Muscle layer of duodenum (tissue), 2 donors: ENCODE measurements at regions not wholly inside any gene's neighbourhood (a gene's known extent, or its start where the extent isn't known, plus 50 kb on each side); places are given as distances from the start of the nearest gene placed in this dataset.
"Not testable (repeated sequence)": the region's sequence is repeated elsewhere in the genome, so short reads cannot be mapped to it uniquely, and the experiment has no call there.

Source experiments
- H3K27ac ChIP-seq: one replicate; pipeline ENCODE4 v1.7.0; 2013; ENCODE audit warnings: mild to moderate bottlenecking, low read length
- H3K27me3 ChIP-seq: one replicate; pipeline ENCODE4 v1.7.0; 2013; ENCODE audit warnings: low read depth, mild to moderate bottlenecking, control low read depth, low read length
- H3K36me3 ChIP-seq, 2 donors: one replicate each; pipeline ENCODE4 v1.7.0; 2013; ENCODE audit warnings: low read length in 2 of 2, control low read depth in 1 of 2, mild to moderate bottlenecking in 1 of 2; ENCODE audit not compliant: insufficient read depth in 2 of 2, control insufficient read depth in 1 of 2
- H3K4me1 ChIP-seq, 2 donors: one replicate each; pipeline ENCODE4 v1.7.0; 2013; ENCODE audit warnings: low read length in 2 of 2, mild to moderate bottlenecking in 2 of 2, control low read depth in 1 of 2, moderate library complexity in 1 of 2; ENCODE audit not compliant: insufficient read depth in 2 of 2, control insufficient read depth in 1 of 2
- H3K4me3 ChIP-seq, 2 donors: one replicate each; pipeline ENCODE4 v1.7.0; 2013; ENCODE audit warnings: low read length in 2 of 2, low read depth in 1 of 2, mild to moderate bottlenecking in 1 of 2
- H3K9me3 ChIP-seq, 2 donors: one replicate each; pipeline ENCODE4 v1.7.0; 2013; ENCODE audit warnings: low read length in 2 of 2, control low read depth in 1 of 2, mild to moderate bottlenecking in 1 of 2; ENCODE audit not compliant: control insufficient read depth in 1 of 2
- donor health status: healthy.

GRCh38 chr22:22167791-22168189 is 76.8 kb upstream of the VPREB1 start:
- H3K36me3 ChIP-seq: no peaks in the 10 kb centered on the region
- no peaks in the 10 kb centered on the region for H3K9me3 ChIP-seq
- no peak overlapping the region for H3K4me3 ChIP-seq
- H3K27me3 ChIP-seq: no peaks in the 10 kb centered on the region
- no peaks in the 10 kb centered on the region for H3K4me1 ChIP-seq
- no peak overlapping the region for H3K27ac ChIP-seq

- Histone ChIP-seq H3K4me1 (no peaks in the 10 kb centered on the region), H3K9me3 (no peaks in the 10 kb centered on the region), H3K36me3 (no peaks in the 10 kb centered on the region), H3K27me3 (no peaks in the 10 kb centered on the region), H3K27ac (no peak overlapping the region), H3K4me3 (no peak overlapping the region)
Measured at GRCh38 chr22:22166941-22167713, 77.5 kb upstream of the VPREB1 start.

DNA sequence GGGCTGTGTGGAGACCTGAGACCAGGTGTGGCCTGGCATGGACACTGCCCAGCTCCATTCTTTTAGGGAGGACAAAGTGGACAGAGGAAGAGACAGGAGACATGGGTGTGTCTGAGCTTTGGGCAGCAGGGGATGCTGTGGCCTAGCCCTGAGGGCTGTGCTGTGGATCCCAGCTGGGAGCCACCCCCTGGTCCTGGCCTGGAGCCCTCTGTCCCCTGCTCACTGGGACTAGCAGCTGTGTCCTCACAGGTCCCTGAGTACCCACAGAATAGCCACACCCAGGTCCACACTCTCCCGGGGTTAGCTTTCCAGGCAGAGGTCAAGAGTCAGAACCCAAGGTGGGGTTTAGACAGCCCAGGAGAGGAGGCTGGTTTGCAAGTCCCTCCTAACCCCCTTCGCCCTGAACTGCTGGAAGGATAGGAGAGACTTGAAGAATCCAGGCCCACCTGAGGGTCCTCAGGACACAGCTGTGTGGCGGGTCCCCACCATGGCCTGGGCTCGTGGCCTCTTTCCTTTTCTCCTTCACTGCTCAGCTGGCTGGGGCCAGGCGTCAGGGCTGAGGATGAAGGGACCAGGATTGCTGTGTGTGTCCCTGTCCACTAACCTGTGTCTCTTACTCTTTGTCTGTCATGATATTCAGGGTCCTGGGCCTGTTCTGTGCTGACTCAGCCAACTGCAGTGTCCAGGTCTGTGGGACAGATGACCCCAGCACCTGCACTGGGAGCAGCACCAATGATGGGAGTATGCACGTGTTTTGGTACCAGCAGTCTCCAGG is 78.5 kb upstream of the VPREB1 start:
- H3K27me3 ChIP-seq: no peaks in the 10 kb centered on the region
- H3K27ac ChIP-seq: no peak overlapping the region
- no peak overlapping the region for H3K4me3 ChIP-seq
- no peaks in the 10 kb centered on the region for H3K4me1 ChIP-seq
- H3K9me3 ChIP-seq: no peaks in the 10 kb centered on the region
- no peaks in the 10 kb centered on the region for H3K36me3 ChIP-seq

DNA sequence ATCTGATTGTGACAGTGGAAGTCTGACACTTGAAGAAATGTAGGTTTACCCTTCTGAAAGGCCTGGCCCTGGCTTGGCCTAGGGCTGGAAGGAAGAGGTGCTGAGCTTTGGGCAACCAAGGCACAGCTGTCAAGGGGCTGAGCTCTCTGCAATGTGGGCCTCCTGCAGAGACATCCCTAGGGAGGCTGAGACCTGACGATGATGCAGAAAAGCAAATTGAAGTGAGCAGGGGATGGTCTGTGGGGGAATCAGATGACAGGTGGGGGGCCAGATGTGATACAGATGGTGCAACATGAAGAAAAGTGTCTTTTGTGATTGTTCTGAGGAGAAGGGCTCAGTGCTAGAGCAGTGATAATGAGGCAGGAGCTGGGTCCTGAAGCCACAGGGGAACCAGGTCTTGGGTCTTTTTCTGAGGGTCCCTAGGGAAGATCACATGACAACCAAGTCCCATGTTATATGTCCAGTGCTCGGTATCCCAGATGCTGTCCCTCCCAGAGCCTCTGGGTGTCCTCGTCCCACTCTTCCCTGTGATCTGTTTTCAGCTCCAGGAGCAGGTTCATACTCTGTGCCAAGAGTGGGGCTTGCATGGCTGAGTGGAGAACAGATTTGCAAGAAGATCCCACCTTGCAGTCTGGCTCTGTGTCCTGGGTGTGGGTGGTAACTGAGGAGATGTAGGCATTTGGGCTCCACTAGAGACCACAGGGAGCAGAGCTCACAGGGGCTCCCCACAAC is 79.9 kb upstream of the VPREB1 start:
- no peaks in the 10 kb centered on the region for H3K27me3 ChIP-seq
- H3K36me3 ChIP-seq: no peaks in the 10 kb centered on the region

DNA sequence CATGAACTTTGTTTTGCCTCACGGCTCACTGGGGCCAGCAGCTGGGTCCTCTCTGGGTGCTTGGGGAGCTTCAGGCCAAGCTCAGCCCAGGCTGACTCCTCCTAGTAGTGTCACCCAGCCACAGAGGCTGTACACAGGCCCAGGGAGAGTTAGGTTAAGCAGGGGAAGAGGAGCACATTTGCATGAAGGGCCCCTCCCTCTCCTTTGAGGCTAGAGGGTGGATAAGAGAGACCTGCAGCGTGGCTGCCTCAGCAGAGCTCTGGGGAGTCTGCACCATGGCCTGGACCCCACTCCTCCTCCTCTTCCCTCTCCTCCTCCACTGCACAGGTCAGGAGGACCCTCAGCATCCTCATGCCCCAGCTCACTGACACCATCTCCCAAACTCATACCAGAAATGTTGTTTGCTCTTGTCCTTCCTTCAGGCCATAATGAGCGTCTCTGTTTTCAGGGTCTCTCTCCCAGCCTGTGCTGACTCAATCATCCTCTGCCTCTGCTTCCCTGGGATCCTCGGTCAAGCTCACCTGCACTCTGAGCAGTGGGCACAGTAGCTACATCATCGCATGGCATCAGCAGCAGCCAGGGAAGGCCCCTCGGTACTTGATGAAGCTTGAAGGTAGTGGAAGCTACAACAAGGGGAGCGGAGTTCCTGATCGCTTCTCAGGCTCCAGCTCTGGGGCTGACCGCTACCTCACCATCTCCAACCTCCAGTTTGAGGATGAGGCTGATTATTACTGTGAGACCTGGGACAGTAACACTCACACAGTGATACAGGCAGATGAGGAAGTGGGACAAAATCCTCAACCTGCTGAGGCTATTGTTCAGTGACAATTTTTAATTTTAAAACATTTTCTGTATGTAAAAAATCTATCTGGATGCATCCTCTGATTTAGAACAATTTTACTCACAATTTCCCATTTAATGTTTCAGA is 82.4 kb upstream of the VPREB1 start:
- no peak overlapping the region for H3K27ac ChIP-seq
- H3K9me3 ChIP-seq: no peaks in the 10 kb centered on the region
- no peaks in the 10 kb centered on the region for H3K4me1 ChIP-seq
- no peaks in the 10 kb centered on the region for H3K36me3 ChIP-seq
- no peak overlapping the region for H3K4me3 ChIP-seq
- no peaks in the 10 kb centered on the region for H3K27me3 ChIP-seq

More for the DNA sequence above, 79.9 kb upstream of the VPREB1 start:
- Histone ChIP-seq H3K27ac (no peak overlapping the region), H3K4me1 (no peaks in the 10 kb centered on the region), H3K9me3 (no peaks in the 10 kb centered on the region), H3K4me3 (no peak overlapping the region)

DNA sequence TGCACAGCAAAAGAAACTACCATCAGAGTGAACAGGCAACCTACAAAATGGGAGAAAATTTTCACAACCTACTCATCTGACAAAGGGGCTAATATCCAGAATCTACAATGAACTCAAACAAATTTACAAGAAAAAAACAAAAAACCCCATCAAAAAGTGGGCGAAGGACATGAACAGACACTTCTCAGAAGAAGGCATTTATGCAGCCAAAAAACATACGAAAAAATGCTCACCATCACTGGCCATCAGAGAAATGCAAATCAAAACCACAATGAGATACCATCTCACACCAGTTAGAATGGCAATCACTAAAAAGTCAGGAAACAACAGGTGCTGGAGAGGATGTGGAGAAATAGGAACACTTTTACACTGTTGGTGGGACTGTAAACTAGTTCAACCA is 83.8 kb upstream of the VPREB1 start:
- not testable (repeated sequence) for H3K9me3 ChIP-seq, H3K4me1 ChIP-seq, H3K36me3 ChIP-seq, H3K4me3 ChIP-seq, H3K27ac ChIP-seq, H3K27me3 ChIP-seq

DNA sequence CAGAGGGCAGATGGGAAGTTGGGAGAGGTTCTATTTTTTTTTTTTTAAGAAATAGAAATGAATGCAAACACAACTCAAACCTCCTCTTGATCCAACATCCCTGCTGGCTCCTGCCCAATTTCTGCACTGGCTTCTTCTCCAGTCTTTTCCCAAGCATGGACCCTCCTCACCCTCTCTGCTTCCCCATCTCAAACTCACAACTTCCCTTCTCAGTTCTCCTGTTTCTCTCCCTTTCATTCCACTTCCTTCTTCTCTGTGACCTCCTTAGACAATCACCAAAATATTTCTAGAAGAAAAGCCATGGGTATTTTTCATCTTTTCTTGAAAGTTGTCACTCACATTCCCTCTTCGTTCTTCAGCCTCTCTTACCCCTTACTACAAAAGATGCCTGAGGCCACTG is 85.2 kb upstream of the VPREB1 start:
- Histone ChIP-seq H3K36me3 (no peaks in the 10 kb centered on the region), H3K4me1 (no peaks in the 10 kb centered on the region), H3K27me3 (no peaks in the 10 kb centered on the region), H3K4me3 (no peak overlapping the region), H3K9me3 (no peaks in the 10 kb centered on the region), H3K27ac (no peak overlapping the region)

GRCh38 chr22:22158965-22159364 is 85.6 kb upstream of the VPREB1 start:
- no peaks in the 10 kb centered on the region for H3K4me1 ChIP-seq
- H3K27me3 ChIP-seq: no peaks in the 10 kb centered on the region
- no peak overlapping the region for H3K4me3 ChIP-seq
- no peaks in the 10 kb centered on the region for H3K36me3 ChIP-seq
- no peak overlapping the region for H3K27ac ChIP-seq
- H3K9me3 ChIP-seq: no peaks in the 10 kb centered on the region

DNA sequence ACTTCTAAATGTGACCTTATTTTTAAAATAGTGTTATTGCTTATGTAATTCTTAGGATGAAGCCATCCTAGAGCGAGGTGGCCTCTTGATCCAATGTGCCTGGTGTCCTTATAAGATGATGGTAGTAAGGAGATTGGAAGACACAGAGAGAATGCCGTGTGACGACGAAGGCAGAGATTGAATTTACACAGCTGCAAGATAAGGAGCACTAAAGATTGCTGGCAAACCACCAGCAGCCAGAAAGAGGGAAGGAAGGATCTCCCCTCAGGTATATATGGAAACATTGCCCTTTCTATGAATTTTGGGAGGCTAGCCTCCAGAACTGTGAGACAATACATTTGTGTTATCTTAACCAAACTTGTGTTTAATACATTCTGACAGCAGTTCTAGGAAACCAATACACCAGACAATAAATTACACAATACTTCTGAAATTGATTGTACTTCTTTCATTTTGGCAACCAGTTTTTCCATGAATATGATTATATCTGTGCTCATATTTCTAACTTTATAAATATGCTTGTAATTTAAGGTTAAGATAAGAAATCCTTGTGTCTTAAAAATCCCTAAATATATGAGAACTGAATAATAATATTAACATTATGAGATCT is 86.3 kb upstream of the VPREB1 start:
- H3K9me3 ChIP-seq: no peaks in the 10 kb centered on the region
- no peak overlapping the region for H3K4me3 ChIP-seq
- no peak overlapping the region for H3K27ac ChIP-seq
- H3K36me3 ChIP-seq: no peaks in the 10 kb centered on the region
- H3K4me1 ChIP-seq: no peaks in the 10 kb centered on the region
- no peaks in the 10 kb centered on the region for H3K27me3 ChIP-seq

DNA sequence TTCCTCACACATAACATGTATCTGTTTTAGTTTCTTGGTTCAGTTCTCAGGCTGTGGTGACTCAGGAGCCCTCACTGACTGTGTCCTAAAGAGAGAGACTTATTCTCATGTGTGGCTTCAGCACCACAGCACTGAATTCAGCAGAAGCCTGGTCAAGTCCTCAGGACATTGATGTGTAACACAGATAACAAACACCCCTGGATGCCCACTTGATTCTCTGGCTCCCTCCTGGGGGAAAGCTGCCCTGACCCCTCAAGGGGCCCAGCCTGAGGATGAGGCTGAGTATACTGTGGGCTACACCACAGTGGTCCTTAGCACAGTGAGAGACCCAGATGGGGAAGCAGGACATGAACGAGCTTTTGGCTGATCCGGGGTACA is 87.2 kb upstream of the VPREB1 start:
- H3K9me3 ChIP-seq: no peaks in the 10 kb centered on the region
- H3K36me3 ChIP-seq: no peaks in the 10 kb centered on the region
- H3K4me1 ChIP-seq: no peaks in the 10 kb centered on the region
- H3K4me3 ChIP-seq: no peak overlapping the region
- no peaks in the 10 kb centered on the region for H3K27me3 ChIP-seq
- no peak overlapping the region for H3K27ac ChIP-seq
